Smooth muscle cell (in vitro differentiated cells): ENCODE measurements at regions not wholly inside any gene's neighbourhood (a gene's known extent, or its start where the extent isn't known, plus 50 kb on each side); places are given as distances from the start of the nearest gene placed in this dataset.

Experiments
- DNase-seq: peaks from one replicate; lab custom pipeline; 2025; ENCODE audit not compliant: unreplicated experiment; lab: John Stamatoyannopoulos, UW
- H2AFZ ChIP-seq: fragments of 200-600 bp; sonication (generic); 2 replicates; pipeline ENCODE4 v1.6.0; 2016; ENCODE audit warnings: antibody characterized with exemption, low read depth, mild to moderate bottlenecking
- H3F3A ChIP-seq: fragments of 200-600 bp; sonication (generic); 2 replicates; pipeline ENCODE4 v1.6.0; 2017; ENCODE audit warnings: antibody characterized with exemption, low read depth
- H3K27ac ChIP-seq: fragments of 200-600 bp; sonication (generic); 2 replicates; pipeline ENCODE4 v1.5.1; 2016; ENCODE audit warnings: low read depth, mild to moderate bottlenecking
- H3K27me3 ChIP-seq: fragments of 200-600 bp; sonication (generic); 2 replicates; pipeline ENCODE4 v1.6.1; 2016; ENCODE audit warnings: low read depth, mild to moderate bottlenecking
- H3K36me3 ChIP-seq: fragments of 200-600 bp; sonication (generic); 2 replicates; pipeline ENCODE4 v1.5.1; 2016; ENCODE audit warnings: low read depth
- H3K4me1 ChIP-seq: fragments of 200-600 bp; sonication (generic); 2 replicates; pipeline ENCODE4 v1.5.1; 2016; ENCODE audit warnings: low read depth
- H3K4me2 ChIP-seq: fragments of 200-600 bp; sonication (generic); 2 replicates; pipeline ENCODE4 v1.6.0; 2016; ENCODE audit warnings: mild to moderate bottlenecking
- H3K4me3 ChIP-seq: fragments of 200-600 bp; sonication (generic); 2 replicates; pipeline ENCODE4 v1.5.1; 2016; ENCODE audit warnings: mild to moderate bottlenecking
- H3K79me2 ChIP-seq: fragments of 200-600 bp; sonication (generic); 2 replicates; pipeline ENCODE4 v1.6.0; 2016; ENCODE audit warnings: low read depth, mild to moderate bottlenecking
- H3K9ac ChIP-seq: fragments of 200-600 bp; sonication (generic); 2 replicates; pipeline ENCODE4 v1.6.0; 2016; ENCODE audit warnings: low read depth
- H3K9me3 ChIP-seq: fragments of 200-600 bp; sonication (generic); replicated peaks from 2 replicates; pipeline ENCODE4 v1.5.1; 2016; ENCODE audit warnings: low read depth
- H4K20me1 ChIP-seq: fragments of 200-600 bp; sonication (generic); 2 replicates; pipeline ENCODE4 v1.6.0; 2016; ENCODE audit warnings: low read depth
- CTCF ChIP-seq: fragments of 200-600 bp; sonication (generic); IDR thresholded peaks from 2 replicates; pipeline ENCODE4 v1.5.1; 2017; ENCODE audit warnings: borderline replicate concordance, mild to moderate bottlenecking, antibody characterized with exemption; ENCODE audit not compliant: insufficient read depth, poor library complexity, severe bottlenecking
- WGBS: methylation state at CpG from one replicate; pipeline ENCODE4 v1.1.7; 2016; ENCODE audit warnings: low lambda C conversion rate; 5-methylcytosine and 5-hydroxymethylcytosine counted together

GRCh38 chr3:69524816-69525215, 138.9 kb upstream of the FRMD4B start:
- TF ChIP-seq CTCF: no peak
- H3K36me3 ChIP-seq: no peaks in the 10 kb centered on the region
- no peaks in the 10 kb centered on the region for H3K9me3 ChIP-seq
- no peak overlapping the region for H3K9ac ChIP-seq
- H3K4me2 ChIP-seq: no peak overlapping the region
- no peak overlapping the region for H2AFZ ChIP-seq
- H4K20me1 ChIP-seq: no peaks in the 10 kb centered on the region
- 95% methylated on average over 1 of the region's 1 CpG for WGBS
- H3K27me3 ChIP-seq: no peaks in the 10 kb centered on the region
- no peaks in the 10 kb centered on the region for H3F3A ChIP-seq
- no peaks in the 10 kb centered on the region for H3K79me2 ChIP-seq
- no peak for DNase-seq
- H3K27ac ChIP-seq: no peak overlapping the region
- H3K4me3 ChIP-seq: no peak overlapping the region
- no peaks in the 10 kb centered on the region for H3K4me1 ChIP-seq

GRCh38 chr3:69521286-69521685, 135.4 kb upstream of the FRMD4B start:
- H3K4me1 ChIP-seq: no peaks in the 10 kb centered on the region
- no peak for TF ChIP-seq CTCF
- no peaks in the 10 kb centered on the region for H4K20me1 ChIP-seq
- H3K9me3 ChIP-seq: no peaks in the 10 kb centered on the region
- H2AFZ ChIP-seq: no peak overlapping the region
- no peaks in the 10 kb centered on the region for H3K36me3 ChIP-seq
- H3K27ac ChIP-seq: no peak overlapping the region
- H3K27me3 ChIP-seq: no peaks in the 10 kb centered on the region
- no peak overlapping the region for H3K9ac ChIP-seq
- DNase-seq: no peak
- H3K4me2 ChIP-seq: no peak overlapping the region
- H3K4me3 ChIP-seq: no peak overlapping the region
- no peaks in the 10 kb centered on the region for H3K79me2 ChIP-seq
- no peaks in the 10 kb centered on the region for H3F3A ChIP-seq

GRCh38 chr3:69511361-69511760, 125.5 kb upstream of the FRMD4B start:
- Histone ChIP-seq H2AFZ (no peak overlapping the region), H3K27ac (no peak overlapping the region), H3K9ac (no peak overlapping the region), H3K27me3 (no peaks in the 10 kb centered on the region), H3F3A (no peaks in the 10 kb centered on the region), H3K4me1 (no peaks in the 10 kb centered on the region), H3K36me3 (no peaks in the 10 kb centered on the region), H3K79me2 (no peaks in the 10 kb centered on the region), H3K9me3 (no peaks in the 10 kb centered on the region), H3K4me3 (no peak overlapping the region), H3K4me2 (no peak overlapping the region), H4K20me1 (no peaks in the 10 kb centered on the region)
- 93% methylated on average over 4 of the region's 4 CpGs for WGBS
- DNase-seq: no peak
- TF ChIP-seq CTCF: no peak

- Histone ChIP-seq H3K27ac (no peak overlapping the region), H3K4me1 (peaks cover 7% of the 10 kb centered on the region), H3K36me3 (no peaks in the 10 kb centered on the region), H3K9me3 (no peaks in the 10 kb centered on the region), H2AFZ (no peak overlapping the region), H3F3A (no peaks in the 10 kb centered on the region), H3K27me3 (no peaks in the 10 kb centered on the region), H3K9ac (no peak overlapping the region), H3K4me2 (no peak overlapping the region), H3K4me3 (no peak overlapping the region), H4K20me1 (no peaks in the 10 kb centered on the region), H3K79me2 (no peaks in the 10 kb centered on the region)
- TF ChIP-seq CTCF: no peak
- no peak for DNase-seq
- WGBS: 69% methylated on average over 3 of the region's 3 CpGs
Observed at GRCh38 chr3:69510481-69511030, 124.7 kb upstream of the FRMD4B start.
